ENCODE measurements at regions not wholly inside any gene's neighbourhood (a gene's known extent, or its start where the extent isn't known, plus 50 kb on each side); places are given as distances from the start of the nearest gene placed in this dataset.

DNA sequence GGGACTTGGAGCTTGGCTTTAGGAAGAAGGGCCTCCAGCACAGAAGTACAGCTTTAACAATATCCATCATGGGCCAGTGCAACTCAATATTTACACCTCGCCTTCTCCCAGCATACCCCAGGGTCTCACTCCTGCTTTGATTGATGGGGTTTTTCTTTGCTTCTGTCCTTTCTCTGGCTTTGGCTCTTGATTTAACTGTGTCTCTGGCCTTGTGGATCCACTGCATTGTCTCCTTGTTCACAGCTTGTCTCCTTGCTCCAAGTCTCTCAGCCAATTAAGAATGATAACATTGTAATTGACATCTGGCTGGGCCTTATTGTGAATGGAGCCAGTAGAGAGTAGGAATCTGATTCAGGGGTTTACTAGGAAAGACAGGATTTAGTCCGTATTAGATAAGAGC lies 1019.5 kb downstream of the TMEM182 start (continued):
- TF ChIP-seq, protein P1, sequence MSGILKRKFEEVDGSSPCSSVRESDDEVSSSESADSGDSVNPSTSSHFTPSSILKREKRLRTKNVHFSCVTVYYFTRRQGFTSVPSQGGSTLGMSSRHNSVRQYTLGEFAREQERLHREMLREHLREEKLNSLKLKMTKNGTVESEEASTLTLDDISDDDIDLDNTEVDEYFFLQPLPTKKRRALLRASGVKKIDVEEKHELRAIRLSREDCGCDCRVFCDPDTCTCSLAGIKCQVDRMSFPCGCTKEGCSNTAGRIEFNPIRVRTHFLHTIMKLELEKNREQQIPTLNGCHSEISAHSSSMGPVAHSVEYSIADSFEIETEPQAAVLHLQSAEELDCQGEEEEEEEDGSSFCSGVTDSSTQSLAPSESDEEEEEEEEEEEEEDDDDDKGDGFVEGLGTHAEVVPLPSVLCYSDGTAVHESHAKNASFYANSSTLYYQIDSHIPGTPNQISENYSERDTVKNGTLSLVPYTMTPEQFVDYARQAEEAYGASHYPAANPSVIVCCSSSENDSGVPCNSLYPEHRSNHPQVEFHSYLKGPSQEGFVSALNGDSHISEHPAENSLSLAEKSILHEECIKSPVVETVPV (CRISPR knock-in tag; IDR thresholded peaks at IDR 0.05): no peak
- no peak for TF ChIP-seq BACH2 (CRISPR knock-in tag; IDR thresholded peaks at IDR 0.05; ENCODE audit: borderline replicate concordance)

DNA sequence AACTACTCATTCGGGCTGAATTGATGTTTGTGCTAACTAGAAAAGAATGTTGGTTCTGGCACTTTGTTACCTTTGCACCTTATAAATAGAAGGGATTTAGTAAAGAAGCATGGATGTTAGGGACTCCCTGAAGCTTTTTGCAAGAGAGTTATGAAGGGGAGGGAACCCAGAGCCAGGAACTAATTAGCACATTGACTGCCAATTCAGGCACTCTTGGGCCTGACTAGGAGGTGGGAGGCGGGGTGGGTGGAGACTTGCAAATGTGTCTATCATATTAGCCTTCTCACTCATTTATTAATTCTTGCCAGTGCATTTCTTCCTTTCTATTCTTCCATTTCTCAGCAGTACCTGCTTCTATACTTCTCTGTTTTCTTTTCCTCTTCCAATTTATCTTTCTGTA lies 1022.4 kb downstream of the TMEM182 start:
- TF ChIP-seq ZC3H10 (CRISPR knock-in tag; IDR thresholded peaks at IDR 0.05): no peak
- no peak for ATAC-seq

- ATAC-seq: no peak
- TF ChIP-seq ESRRG (CRISPR knock-in tag; IDR thresholded peaks at IDR 0.05) (no peak), ZFP3 (CRISPR knock-in tag; IDR thresholded peaks at IDR 0.05) (no peak), SNAI2 (CRISPR knock-in tag; IDR thresholded peaks at IDR 0.05) (no peak), CSDC2 (CRISPR knock-in tag; IDR thresholded peaks at IDR 0.05) (no peak), ZNF70 (CRISPR knock-in tag; IDR thresholded peaks at IDR 0.05) (no peak), OSR1 (CRISPR knock-in tag; IDR thresholded peaks at IDR 0.05) (no peak), GLIS3 (CRISPR knock-in tag; IDR thresholded peaks at IDR 0.05) (no peak), ARNTL (CRISPR knock-in tag; IDR thresholded peaks at IDR 0.05; ENCODE audit: borderline replicate concordance, low read depth) (no peak), ZNF8 (CRISPR knock-in tag; IDR thresholded peaks at IDR 0.05) (no peak), TCF4 (CRISPR knock-in tag; IDR thresholded peaks at IDR 0.05; ENCODE audit: borderline replicate concordance) (no peak), TSHZ2 (CRISPR knock-in tag; IDR thresholded peaks at IDR 0.05) (no peak)
- TF ChIP-seq, protein P1 (CRISPR knock-in tag; IDR thresholded peaks at IDR 0.05): no peak
These were observed 1023.6 kb downstream of the TMEM182 start for GRCh38 chr2:103785432-103785831.

DNA sequence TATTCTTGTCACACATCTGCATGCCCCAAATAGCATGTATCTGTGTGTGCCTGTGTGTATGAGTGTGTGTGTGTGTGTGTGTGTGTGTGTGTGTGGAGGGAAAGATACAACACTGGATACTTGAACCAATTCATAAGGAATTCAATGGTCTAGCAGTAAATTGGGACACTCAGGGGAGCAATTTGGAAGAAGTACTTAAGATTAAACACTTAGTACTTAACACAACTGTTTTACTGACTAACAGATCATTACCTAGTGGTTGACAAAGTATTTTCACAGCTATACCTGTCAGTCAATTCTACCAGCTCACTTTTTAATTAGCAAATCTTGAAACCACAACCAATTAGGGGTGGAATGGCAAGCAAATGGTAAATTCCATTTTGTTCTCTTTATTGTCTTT lies 1024.1 kb downstream of the TMEM182 start:
- no peak for TF ChIP-seq ESRRG (CRISPR knock-in tag; IDR thresholded peaks at IDR 0.05)
- TF ChIP-seq TCF4 (CRISPR knock-in tag; IDR thresholded peaks at IDR 0.05; ENCODE audit: borderline replicate concordance): no peak
- no peak for TF ChIP-seq RARB (CRISPR knock-in tag; IDR thresholded peaks at IDR 0.05)
- no peak for TF ChIP-seq PPARA (CRISPR knock-in tag; IDR thresholded peaks at IDR 0.05; ENCODE audit: borderline replicate concordance)
- TF ChIP-seq ZNF565 (CRISPR knock-in tag; conservative IDR thresholded peaks at IDR 0.05; ENCODE audit: low read depth): no peak
- no peak for TF ChIP-seq ZFP30 (CRISPR knock-in tag; IDR thresholded peaks at IDR 0.05)
- TF ChIP-seq ZFP3 (CRISPR knock-in tag; IDR thresholded peaks at IDR 0.05): no peak
- TF ChIP-seq PATZ1 (CRISPR knock-in tag; IDR thresholded peaks at IDR 0.05; ENCODE audit: borderline replicate concordance): no peak
- no peak for TF ChIP-seq CREB5 (CRISPR knock-in tag; IDR thresholded peaks at IDR 0.05; ENCODE audit: low read depth)
- TF ChIP-seq, protein P1 (CRISPR knock-in tag; IDR thresholded peaks at IDR 0.05): no peak
- TF ChIP-seq TOX (CRISPR knock-in tag; IDR thresholded peaks at IDR 0.05; ENCODE audit: borderline replicate concordance): no peak
- no peak for TF ChIP-seq SNAI2 (CRISPR knock-in tag; IDR thresholded peaks at IDR 0.05)
- TF ChIP-seq ISL1 (CRISPR knock-in tag; IDR thresholded peaks at IDR 0.05): no peak
- TF ChIP-seq ARNTL (CRISPR knock-in tag; IDR thresholded peaks at IDR 0.05; ENCODE audit: borderline replicate concordance, low read depth): no peak
- no peak for TF ChIP-seq GLIS3 (CRISPR knock-in tag; IDR thresholded peaks at IDR 0.05)
- TF ChIP-seq CSDC2 (CRISPR knock-in tag; IDR thresholded peaks at IDR 0.05): no peak
- no peak for ATAC-seq

Data from SK-N-SH treated with all-trans-retinoic acid at 6 μM for 48 hours (cell line).